HG02943 (cell line): ENCODE measurements at regions not wholly inside any gene's neighbourhood (a gene's known extent, or its start where the extent isn't known, plus 50 kb on each side); places are given as distances from the start of the nearest gene placed in this dataset.
"Not testable (repeated sequence)": the region's sequence is repeated elsewhere in the genome, so short reads cannot be mapped to it uniquely, and the experiment has no call there.

ENCODE experiments used
- ATAC-seq: cut with Tn5 transposase; IDR thresholded peaks from one replicate; pipeline ENCODE4 v1.9.1; 2021; ENCODE audit warnings: mild to moderate bottlenecking, low read depth, moderate library complexity; ENCODE audit not compliant: unreplicated experiment

DNA sequence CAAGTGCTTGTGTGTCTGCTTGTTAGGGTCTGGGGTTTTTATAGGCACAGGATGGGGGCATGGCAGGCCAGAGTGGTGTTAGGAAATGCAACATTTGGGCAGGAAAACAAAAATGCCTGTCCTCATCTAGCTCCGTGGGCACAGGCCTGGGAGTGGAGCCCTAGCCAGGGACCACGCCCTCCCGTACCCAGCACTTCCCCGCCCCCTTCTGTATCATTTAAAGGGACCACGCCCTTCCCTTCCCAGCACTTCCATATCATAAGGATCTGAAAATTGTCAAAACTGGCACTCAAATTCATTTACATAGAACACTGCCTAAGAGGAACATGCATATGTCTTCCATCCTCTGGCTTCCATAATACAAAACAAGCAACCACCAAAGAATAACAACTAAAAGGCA is 185.8 kb downstream of the B3GLCT start:
- ATAC-seq, result no peak

DNA sequence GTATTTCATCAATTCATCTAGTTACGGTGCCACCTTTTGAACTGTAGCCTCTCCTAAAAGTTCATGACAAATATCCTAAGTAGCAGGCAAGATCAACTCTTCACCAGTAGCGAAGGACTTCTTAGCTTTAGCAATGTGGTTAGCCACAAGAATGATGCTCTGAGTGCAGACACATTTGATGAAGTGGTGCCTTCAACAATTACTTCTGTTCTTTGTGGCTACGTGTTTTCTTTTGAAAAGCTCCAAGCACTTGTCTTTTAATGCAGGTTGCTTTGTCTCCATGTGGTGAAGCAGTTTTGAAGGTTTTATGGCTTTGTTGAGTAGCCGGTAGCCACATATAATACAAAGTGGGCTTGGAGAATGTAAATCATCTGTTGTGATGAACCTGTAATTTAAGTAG is 194.7 kb downstream of the B3GLCT start:
- ATAC-seq, result no peak

DNA sequence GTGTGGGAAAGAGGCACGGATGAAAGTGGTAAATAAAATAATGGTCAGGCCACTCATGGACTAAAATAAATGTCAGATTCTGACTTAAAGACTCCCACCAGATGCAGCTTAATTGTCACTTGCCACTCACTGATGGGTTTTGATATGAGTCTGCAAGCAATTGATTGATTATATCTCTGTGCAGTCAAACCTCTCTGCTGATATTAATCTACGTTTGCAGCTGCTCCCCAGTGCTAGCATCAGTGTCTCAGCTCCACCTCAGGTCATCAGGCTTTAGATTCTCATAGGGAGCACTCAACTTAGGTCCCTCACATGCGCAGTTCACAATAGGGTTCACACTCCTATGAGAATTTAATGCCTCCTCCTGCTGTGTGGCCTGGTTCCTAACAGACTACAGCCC is 195.3 kb downstream of the B3GLCT start:
- ATAC-seq, result no peak

DNA sequence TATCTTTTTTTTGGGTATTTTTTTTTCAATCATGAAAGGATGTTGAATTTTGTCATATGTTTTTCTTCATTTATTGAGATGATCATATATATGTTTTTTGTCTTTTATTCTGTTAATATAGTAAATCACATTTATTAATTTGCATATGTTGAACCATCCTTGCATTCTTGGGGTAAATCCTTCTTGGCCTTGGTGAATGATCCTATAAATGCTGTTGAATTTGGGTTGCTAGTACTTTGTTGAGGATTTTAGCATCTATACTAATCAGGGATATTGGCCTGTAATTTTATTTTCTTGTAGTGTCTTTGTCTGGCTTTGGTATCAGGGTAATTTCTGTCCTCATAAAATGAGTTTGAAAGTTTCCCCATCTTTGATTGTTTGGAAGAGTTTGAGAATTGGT is 199.9 kb downstream of the B3GLCT start:
- ATAC-seq, result no peak

DNA sequence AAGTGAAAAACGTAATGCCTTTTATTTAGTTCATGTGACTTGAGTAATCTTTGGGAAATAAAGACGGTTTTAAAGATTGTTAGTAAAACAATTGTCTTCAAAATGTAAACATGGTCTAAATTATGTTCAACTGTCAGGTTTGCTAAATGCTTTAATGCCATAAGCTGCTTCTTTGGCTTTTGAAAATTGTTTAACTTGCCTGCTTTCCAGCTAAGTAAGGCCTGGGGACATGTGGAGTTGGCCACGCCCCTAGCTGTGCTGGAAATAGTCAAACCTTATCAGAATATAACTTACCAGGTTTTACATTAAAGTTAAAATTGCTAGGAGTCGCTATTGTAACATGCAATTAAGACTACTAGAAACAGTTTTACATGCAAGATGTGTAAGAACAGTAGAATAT is 203.9 kb downstream of the B3GLCT start:
- not testable (repeated sequence) for ATAC-seq

DNA sequence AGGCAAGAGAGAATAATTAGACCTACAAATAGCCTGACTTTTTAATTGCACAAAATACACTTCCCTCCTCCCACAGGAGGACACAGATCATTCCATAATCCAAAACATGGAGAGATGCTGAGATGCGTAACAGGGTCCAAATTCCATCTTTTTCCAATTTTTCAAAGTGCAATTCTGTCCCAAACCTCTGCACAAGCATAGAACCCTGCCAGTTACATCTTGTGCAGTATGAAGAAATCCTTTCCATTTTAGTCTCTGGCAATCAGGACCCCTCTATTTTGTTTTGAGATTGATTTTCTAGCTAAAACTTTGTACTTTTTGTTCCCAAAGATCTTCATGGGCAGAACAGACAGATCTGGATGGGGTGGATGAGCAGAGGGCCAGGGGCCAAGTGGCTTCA is 209.2 kb downstream of the B3GLCT start:
- no peak for ATAC-seq

DNA sequence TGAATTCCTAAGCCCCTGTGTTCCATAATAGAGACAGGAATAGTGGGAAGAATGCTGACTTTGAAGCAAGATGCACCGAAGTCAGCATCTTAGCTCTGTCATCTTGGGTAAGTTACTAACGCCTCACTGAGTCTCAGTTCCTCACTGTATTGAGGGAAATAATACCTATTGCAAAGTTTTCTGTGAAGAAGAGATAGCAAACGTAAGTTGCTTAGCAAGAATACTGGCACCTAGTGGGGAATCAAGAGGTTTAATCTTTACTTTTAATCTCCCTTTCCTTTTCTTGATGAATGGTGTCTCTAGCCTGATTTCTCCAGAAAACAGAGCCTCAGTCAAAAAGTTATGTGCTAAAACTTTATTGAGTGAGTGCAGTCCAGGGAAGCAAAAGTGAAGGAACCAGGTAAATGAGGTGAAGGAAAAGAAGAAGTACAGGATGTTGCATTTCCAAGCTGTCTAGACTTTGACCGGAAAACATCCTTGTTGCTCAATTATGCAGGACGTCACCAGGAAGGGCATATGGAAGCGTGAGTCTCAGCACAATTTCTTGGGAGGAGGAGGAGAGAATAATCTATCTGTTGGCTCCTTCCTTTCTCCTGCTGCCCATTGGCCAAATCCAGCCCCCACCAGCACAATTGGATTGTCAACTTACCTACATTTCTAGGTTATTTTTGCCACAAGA is 210.0 kb downstream of the B3GLCT start:
- no peak for ATAC-seq

DNA sequence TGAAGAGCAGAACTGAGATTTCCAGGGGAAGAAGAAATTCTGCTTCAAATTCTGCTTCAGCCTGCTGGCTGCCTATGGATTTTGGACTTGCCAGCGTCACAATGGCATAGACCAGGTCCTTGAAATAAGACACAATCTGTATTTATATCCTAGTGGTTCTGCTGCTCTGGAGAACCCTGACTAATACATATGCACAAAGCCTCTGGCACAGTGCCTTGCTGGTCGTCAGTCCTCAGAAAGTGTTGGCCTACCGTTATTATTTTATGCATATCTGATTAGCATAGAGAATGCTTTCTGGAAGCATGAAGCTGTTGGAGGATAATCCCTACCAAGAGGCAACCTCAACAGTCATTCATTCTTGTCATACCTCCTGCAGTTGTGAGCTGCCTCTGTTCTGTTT is 213.7 kb downstream of the B3GLCT start:
- ATAC-seq, result no peak

DNA sequence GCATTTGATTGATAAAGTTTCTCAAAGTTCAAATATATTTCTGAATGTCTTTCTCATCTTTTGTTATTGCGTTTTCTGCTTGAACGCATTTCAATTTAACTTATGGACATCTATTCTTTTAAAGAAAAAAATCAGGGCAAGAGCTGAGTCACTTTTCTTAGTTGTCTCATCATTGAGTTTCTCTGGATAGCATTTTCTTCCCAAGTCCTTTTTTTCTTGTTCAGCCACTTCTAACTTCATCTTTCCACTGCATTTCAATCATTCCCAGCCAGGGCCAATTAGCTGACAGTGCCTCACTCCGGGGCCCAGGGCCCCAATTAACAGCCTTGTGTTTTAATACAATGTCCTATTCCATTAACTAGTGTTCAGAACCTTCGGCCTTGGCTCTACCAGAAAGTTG is 216.3 kb downstream of the B3GLCT start:
- no peak for ATAC-seq

DNA sequence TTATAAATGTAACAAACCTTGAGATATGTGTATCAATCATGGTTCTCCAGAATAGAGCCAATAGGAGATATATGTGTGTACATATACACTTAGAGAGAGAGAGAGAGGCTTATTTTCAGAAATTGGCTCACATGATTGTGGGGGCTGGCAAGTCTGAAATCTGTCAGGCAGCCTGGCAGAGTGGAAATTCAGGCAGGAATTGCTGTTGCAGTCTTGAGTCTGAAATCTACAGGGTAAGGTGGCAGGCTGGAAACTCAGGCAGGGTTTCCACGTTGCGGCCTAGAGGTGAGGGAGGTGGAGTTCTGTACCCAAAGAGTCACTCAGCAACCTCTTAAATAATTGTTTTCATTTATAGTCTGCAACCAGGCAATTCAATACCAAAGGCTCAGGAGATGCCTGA is 218.4 kb downstream of the B3GLCT start:
- no peak for ATAC-seq

DNA sequence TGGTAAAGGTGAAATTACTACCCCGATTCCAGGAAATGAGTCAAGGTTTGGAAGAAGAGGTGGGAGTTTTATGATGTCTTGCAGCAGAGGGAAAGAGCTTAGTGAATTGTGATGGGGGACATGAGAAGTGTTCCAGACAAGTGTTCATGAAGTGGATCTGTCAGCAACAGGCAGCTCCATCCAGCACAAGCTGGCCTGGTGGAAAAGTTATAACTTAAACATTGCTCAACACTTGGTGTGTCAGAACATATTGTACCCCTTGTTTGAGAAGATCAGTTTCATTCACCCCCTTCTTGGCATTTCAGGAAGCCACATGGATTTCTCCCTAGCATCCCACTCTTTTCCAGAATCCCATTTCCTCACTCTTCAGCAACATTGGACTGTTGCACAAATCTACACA is 222.0 kb downstream of the B3GLCT start:
- ATAC-seq, result no peak

DNA sequence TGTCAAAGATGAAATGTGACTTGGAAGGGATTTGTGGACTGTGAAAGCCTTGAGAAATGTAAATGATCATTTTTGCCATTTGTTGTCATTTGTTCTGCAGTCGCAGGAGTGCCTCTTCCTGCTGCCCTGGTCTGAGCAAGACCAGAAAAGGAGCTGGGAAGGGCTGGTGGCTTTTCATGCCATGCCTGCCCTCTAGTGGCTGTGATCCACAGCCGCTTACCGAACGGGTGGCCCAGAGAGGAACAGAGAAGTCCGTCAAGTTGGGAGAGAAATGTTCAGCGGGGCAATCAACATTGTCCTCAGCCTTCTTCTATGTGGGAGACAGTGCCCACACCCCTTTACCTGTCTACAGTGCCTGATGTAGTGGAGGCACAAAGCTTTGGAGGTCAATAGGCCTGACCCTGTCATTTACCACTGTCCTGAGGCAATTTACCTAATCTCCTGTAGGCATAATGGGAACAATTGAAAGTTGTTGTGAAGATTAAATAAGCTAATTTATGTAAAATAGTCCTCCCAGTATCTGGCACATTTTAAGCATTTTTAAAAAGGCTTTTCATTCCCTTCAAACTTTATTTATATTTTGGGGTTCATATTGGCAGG is 224.5 kb downstream of the B3GLCT start:
- ATAC-seq, result peak; percentile 86

DNA sequence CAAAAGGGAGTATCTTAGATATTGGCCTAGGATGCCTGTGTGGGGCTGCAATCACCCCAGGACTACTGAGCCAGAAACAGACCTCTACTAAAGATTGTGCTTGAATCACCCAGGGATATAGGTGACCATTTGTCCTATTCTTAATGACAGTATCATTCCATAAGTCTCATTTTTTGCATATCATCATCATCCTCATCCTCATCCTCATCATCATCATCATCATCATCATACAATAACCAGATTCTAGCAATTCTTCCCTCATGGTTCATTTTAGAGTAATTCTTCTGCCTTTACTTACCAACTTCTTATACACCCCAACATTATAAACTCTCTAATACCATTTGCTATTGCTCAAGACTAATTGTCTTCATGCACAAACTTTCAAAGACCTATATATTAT is 226.6 kb downstream of the B3GLCT start:
- no peak for ATAC-seq

DNA sequence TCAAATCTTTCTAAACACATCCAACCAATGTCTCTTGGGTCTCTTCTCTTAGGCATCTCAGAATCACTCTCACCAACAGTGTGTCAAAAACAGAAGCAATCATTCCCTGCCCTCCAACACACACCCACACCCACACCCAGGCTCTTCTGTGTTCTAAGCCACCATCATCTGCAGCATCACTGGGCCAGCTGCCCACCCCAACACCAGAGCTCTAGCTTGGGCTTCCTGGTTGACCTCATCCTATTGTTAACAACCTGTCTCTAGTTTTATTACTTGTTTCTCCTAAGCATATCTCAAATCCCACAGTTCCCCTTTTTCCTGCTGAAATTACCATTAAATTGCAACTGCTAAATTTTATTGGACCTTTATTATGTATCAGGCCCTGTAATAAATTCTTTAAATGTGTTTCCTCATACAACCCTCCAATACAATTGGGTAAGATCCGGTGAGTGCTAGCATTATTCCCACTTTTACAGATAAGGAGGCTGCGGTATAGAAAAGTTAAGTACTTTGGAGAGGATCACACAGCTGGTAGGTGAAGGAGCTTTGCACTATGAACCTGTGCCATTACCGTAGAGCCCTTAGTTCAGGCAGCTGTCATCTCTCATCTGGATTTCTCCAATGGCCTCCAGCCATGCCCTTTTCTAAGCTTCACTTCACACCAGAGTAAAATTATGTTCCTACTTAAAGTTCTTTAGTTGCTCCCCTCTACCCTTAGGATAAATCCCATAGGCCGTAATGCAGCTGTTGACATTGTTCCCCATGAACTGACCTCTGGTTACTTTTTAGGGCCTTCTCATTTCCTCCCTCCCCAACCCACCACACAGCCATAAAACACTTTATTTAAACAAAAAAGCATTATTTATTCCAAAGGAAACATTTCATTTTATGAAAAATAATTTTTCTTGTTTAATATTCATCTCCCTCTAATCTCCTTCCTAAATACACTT is 227.7 kb downstream of the B3GLCT start:
- ATAC-seq, result no peak

DNA sequence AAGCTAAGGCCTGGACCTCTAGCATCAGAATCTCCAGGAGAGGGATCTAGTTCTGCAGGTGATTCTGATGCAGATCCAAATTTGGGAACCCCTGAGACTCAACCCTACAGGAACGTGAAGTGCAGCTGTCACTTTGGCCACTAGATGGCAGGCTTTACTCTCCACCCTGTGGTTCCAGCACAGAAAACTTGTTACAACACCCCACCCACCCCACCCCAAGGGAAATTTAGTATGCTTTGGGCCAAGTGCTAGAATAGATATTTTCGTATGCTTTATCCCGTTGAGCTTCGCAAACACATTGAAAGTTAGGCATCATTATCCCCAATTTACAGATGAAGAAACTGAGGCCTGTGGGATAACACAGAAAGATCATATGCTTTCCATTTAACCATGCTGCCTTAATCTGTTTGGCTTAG is 232.0 kb downstream of the B3GLCT start:
- no peak for ATAC-seq

DNA sequence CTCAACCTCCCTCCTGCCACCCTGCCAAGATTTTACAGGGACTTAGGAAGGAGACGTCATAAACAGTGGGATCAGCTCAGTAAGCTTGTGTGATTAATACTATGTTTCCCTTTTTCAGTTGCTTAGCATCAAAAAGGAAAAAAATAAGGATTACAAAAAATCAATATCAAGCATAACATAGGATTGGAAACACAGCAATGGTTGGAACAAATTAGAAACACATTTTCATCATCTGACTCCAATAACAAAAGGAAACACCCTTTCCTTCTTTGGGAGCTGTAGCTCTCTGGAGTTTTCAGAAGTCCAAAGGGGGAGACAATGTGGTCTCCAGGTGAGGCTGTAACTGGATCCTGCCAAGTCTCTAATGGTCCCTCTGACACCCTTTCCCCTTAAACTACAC is 233.4 kb downstream of the B3GLCT start:
- no peak for ATAC-seq

DNA sequence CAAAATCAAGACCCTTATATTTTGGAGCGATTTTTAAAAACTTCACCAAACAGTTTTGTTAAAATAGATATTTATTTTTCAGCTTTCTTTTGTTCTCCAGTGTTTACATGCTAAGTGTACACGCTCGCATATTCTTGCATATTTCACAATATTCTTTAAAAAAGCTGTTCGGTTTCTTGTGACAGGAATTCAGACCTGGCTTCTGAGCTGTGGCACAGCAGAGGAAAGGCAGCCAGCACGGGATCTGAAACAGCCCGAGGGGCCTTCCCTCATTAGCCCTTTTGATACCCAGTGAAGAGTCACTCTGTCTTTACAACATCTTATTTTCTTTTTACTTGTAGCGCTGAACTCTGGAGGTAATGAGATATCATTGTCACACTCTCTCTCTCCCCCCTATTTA is 234.0 kb downstream of the B3GLCT start:
- no peak for ATAC-seq

DNA sequence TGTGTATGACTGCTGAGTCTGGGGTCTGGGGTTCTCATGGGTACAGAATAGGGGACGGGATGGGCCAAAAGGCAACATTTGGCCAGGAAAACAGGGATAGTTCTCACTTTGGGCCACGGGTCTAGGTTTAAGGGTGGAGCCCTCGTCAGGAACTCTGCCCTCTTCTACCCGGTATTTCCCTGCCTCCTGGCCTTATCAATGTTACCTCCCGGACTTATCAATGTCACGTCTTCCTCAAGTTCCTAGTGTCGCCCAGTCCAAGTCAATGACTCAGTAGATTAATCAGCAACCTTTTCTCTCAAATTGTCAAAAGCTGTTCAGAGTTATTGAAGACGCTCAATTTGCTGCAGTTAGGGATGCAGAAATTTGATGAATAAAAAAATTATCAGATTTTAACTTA is 234.8 kb downstream of the B3GLCT start:
- no peak for ATAC-seq

DNA sequence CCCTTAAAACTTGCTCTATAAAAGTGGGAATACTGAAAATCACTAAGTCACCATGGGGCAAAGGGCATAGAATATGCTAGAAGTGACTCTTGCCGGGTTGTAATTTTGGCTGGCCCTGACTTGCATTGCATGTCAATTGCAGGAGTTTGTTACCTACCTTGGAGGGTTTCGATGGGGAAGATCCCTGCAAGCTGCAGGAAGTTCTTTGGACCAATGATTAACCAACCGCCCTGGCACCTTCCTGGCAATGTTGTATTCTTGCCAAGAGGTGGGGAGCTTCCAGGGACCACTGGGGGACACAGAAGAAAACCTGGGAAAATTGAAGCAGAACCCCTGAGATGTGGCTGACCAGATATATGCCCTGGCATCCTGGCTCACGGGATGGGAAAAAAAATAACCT is 235.8 kb downstream of the B3GLCT start:
- no peak for ATAC-seq

DNA sequence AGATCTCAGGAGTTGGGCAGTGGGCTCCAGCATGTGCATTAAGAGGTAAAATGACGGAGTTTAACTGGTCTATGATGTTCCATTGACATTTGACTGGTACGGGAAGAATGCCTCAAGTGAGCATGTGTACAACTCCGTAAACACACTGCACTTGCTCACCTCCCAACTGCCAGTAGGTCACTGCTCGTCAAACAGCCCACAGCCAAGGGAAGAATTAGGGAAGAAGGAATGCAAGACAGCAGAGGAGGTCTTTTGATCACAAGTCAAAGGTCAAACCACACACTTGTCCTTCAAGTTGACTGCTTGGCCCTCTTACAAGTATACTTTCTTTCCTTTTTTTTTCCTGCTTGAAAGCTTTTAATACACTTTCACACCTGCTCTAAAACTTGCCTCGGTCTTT is 236.7 kb downstream of the B3GLCT start:
- no peak for ATAC-seq

DNA sequence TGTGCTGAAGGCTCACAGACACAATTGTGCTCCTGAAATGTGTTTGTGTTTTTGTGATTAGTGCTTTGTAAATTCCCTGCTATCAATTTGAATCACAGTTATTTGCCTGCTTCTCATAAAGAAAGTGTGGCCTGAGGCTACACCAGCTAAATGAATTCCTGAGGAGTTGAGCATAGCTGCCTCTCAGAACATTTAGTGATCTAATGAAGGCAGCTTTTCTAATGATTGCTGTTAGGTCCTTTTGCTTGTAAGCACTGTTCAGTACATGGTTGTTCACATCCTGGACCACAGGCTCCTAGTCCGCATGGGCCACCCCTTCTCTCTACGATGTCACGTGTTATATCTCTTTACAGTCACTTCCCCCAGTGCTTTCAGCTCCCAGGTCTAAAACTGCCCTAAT is 238.2 kb downstream of the B3GLCT start:
- ATAC-seq, result no peak

DNA sequence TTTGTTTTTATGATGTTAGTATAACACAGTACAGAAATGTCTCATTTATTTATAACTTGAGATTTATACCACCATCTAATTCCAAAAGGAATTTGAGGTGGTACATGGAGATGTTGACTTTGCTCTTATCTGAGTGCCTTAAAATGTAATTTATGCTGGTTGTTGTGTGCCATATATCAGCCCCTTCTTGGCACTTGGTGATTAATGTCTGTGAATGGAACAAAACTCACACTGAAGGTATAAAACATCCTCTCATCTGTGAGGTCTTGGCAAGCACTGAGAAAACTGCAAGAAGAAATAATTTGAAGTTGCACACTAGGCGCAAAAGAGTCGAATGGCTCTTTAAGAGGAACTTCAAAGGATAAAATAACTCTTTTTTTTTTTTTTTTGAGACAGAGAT is 240.4 kb downstream of the B3GLCT start:
- no peak for ATAC-seq
